Heart right ventricle (tissue), 16 donors: ENCODE measurements at regions not wholly inside any gene's neighbourhood (a gene's known extent, or its start where the extent isn't known, plus 50 kb on each side); places are given as distances from the start of the nearest gene placed in this dataset.

Experiments
- ATAC-seq, 8 donors: fragments of 200-7000 bp; cut with Tn5 transposase; one replicate each; pipeline ENCODE4 v1.9.1; 2020; ENCODE audit warnings: mild to moderate bottlenecking in 8 of 8, moderate library complexity in 8 of 8, moderate number of reproducible peaks in 1 of 8
- DNase-seq, 2 donors: peaks; one replicate each; pipeline ENCODE4 v3.0.0-alpha.2; 2020
- H3K27ac ChIP-seq, 10 donors: fragments of 200-600 bp; sonication (generic) in 2 of 10; one replicate each; pipeline versions ENCODE4 v1.5.0 to v1.8.0; 2020 to 2022; ENCODE audit warnings: mild to moderate bottlenecking in 3 of 10
- H3K27me3 ChIP-seq, 7 donors: fragments of 200-600 bp; one replicate each; pipeline ENCODE4 v1.8.0; 2021 to 2022; ENCODE audit warnings: mild to moderate bottlenecking in 2 of 7
- H3K36me3 ChIP-seq, 9 donors: fragments of 200-600 bp; sonication (generic) in 1 of 9; one replicate each; pipeline versions ENCODE4 v1.5.0 to v1.8.0; 2020 to 2022; ENCODE audit warnings: mild to moderate bottlenecking in 2 of 9
- H3K4me1 ChIP-seq, 9 donors: fragments of 200-600 bp; sonication (generic) in 1 of 9; one replicate each; pipeline versions ENCODE4 v1.5.0 to v1.8.0; 2020 to 2022; ENCODE audit warnings: mild to moderate bottlenecking in 4 of 9
- H3K4me3 ChIP-seq, 10 donors: fragments of 200-600 bp; sonication (generic) in 2 of 10; one replicate each; pipeline versions ENCODE4 v1.5.0 to v1.8.0; 2020 to 2022; ENCODE audit warnings: mild to moderate bottlenecking in 7 of 10, moderate library complexity in 2 of 10
- H3K9me3 ChIP-seq, 11 donors: fragments of 200-600 bp in 10 of 11; sonication (generic) in 2 of 11; one replicate each; pipeline versions ENCODE4 v1.5.0 to v1.8.0; 2013 to 2022; ENCODE audit warnings: mild to moderate bottlenecking in 2 of 11, control low read depth in 1 of 11, moderate library complexity in 1 of 11
- CTCF ChIP-seq, 9 donors: fragments of 200-600 bp; sonication (generic) in 2 of 9; IDR thresholded peaks; one replicate each; pipeline versions ENCODE4 v1.5.0 to v1.8.0; 2021 to 2022; ENCODE audit warnings: antibody characterized with exemption in 9 of 9, mild to moderate bottlenecking in 5 of 9, moderate library complexity in 1 of 9
- WGBS, 2 donors: extraction: QIAGEN DNeasy Blood & Tissue Kit; methylation state at CpG; one replicate each; pipeline ENCODE4 v1.1.7; 2013; ENCODE audit warnings: inconsistent platforms in 1 of 2; 5-methylcytosine and 5-hydroxymethylcytosine counted together
- intact Hi-C, 10 donors: fragments of 100-400 bp; cut with DNase I; formaldehyde crosslinking; loops; one replicate each; pipeline versions ENCODE4 v1.11.1 to v1.14.2; 2022
- donor health status: Arrhythmogenic right ventricular cardiomyopathy.
- donor health status: ischemic (EF 13 %, LVEDD 7.1; RV severe dilation, severe dysfunction).
- donor health status: healthy with polysubstance abuse.
- donor health status: DM: no; HTN: yes; CAD: no.
- donor health status: DM: no; HTN: no; CAD: no.
- donor health status: ischemic (EF 25% LVEDD 6.9; RV normal size, moderate dysfunction).
- donor health status: ischemic (EF 25% LVEDD 5.7; RV mildly dilated, moderate dysfunction).
- donor health status: healthy.
- donor health status: DM: yes; HTN: yes; CAD: no.
- donor health status: Ischemic cardiomyopathy.
- donor health status: ischemic (EF 35%, LVEDD 5.7; RV mildly dilated, moderate dysfunction).
- donor health status: nonischemic (EF 11% LVEDD 7.7; RV severe dilation, severe dysfunction).
- donor health status: DM: yes; HTN: yes; CAD: no.
- donor health status: PGD.
- donor health status: ischemic (EF 29% LVEDD 5.4; RV normal size, mild dysfunction).
- donor health status: nonischemic (EF 23%, LVEDD 6.1; RV moderate dilation, normal function).

GRCh38 chr5:175082346-175082745, 358.0 kb downstream of the MSX2 start:
- no peaks in the 10 kb centered on the region for H3K36me3 ChIP-seq
- no peaks in the 10 kb centered on the region for H3K4me1 ChIP-seq
- no peak for ATAC-seq
- H3K9me3 ChIP-seq: no peaks in the 10 kb centered on the region
- intact Hi-C loops: no loop called here
- 62 to 72% methylated on average over 1 of the region's 1 CpG for WGBS, 2 donors
- H3K27ac ChIP-seq: no peak overlapping the region
- DNase-seq: no peak
- H3K4me3 ChIP-seq: no peak overlapping the region
- TF ChIP-seq CTCF (IDR thresholded peaks at IDR 0.05): no peak
- H3K27me3 ChIP-seq: peaks cover 0 to 12% (median 0%) of the 10 kb centered on the region in 7 donors

GRCh38 chr5:175079707-175080106, 355.3 kb downstream of the MSX2 start:
- no peaks in the 10 kb centered on the region for H3K4me1 ChIP-seq
- H3K4me3 ChIP-seq: no peak overlapping the region
- no peak overlapping the region for H3K27ac ChIP-seq
- 64 to 68% methylated on average over 2 of the region's 2 CpGs for WGBS, 2 donors
- intact Hi-C loops: no loop called here
- no peak for DNase-seq
- no peak for TF ChIP-seq CTCF (IDR thresholded peaks at IDR 0.05)
- peaks cover 0 to 12% (median 0%) of the 10 kb centered on the region in 7 donors for H3K27me3 ChIP-seq
- H3K9me3 ChIP-seq: peaks cover 0 to 7% (median 0%) of the 10 kb centered on the region in 11 donors
- ATAC-seq: no peak
- no peaks in the 10 kb centered on the region for H3K36me3 ChIP-seq

- TF ChIP-seq CTCF (IDR thresholded peaks at IDR 0.05): no peak
- no peak overlapping the region for H3K27ac ChIP-seq
- intact Hi-C loops: no loop called here
- ATAC-seq (no peak), DNase-seq (no peak)
- peaks cover 0 to 6% (median 0%) of the 10 kb centered on the region in 11 donors for H3K9me3 ChIP-seq
- H3K27me3 ChIP-seq: no peaks in the 10 kb centered on the region
- H3K36me3 ChIP-seq: no peaks in the 10 kb centered on the region
- no peak overlapping the region for H3K4me3 ChIP-seq
- H3K4me1 ChIP-seq: no peaks in the 10 kb centered on the region
Measured at GRCh38 chr5:175070283-175070682, 345.9 kb downstream of the MSX2 start.

- intact Hi-C loops: no loop called here
- TF ChIP-seq CTCF (IDR thresholded peaks at IDR 0.05): no peak
- H3K36me3 ChIP-seq: no peaks in the 10 kb centered on the region
- H3K4me1 ChIP-seq: peaks cover 0 to 8% (median 0%) of the 10 kb centered on the region in 9 donors
- H3K4me3 ChIP-seq: peak overlapping the region in 7 of 10 donors; percentile 7 to 35 (median 16)
- H3K27me3 ChIP-seq: peaks cover 0 to 7% (median 0%) of the 10 kb centered on the region in 7 donors
- H3K27ac ChIP-seq: peak overlapping the region in 1 of 10 donors; percentile 19
- 49 to 52% methylated on average over 2 of the region's 2 CpGs for WGBS, 2 donors
- H3K9me3 ChIP-seq: no peaks in the 10 kb centered on the region
- peak in 1 of 8 donors; percentile 22 for ATAC-seq
- no peak for DNase-seq
Measured at GRCh38 chr5:175060257-175060656, 335.9 kb downstream of the MSX2 start.
